Coronary artery (tissue), 2 donors: ENCODE measurements at regions not wholly inside any gene's neighbourhood (a gene's known extent, or its start where the extent isn't known, plus 50 kb on each side); places are given as distances from the start of the nearest gene placed in this dataset.

ENCODE experiments used
- DNase-seq: peaks from one replicate; pipeline ENCODE4 v3.0.0-alpha.2; 2017; ENCODE audit warnings: low spot score
- H3K27ac ChIP-seq, 2 donors: fragments of 200-600 bp; sonication (generic); one replicate each; pipeline ENCODE4 v1.5.1; 2016 to 2019
- H3K4me3 ChIP-seq: fragments of 200-600 bp; sonication (generic); 2 replicates; pipeline ENCODE4 v1.5.1; 2016; ENCODE audit warnings: mild to moderate bottlenecking, moderate library complexity
- CTCF ChIP-seq: fragments of 200-600 bp; sonication (generic); IDR thresholded peaks from one replicate; pipeline ENCODE4 v1.5.1; 2019; ENCODE audit warnings: antibody characterized with exemption

- DNase-seq = peak; percentile 52
- Histone ChIP-seq H3K27ac (no peak overlapping the region), H3K4me3 (no peak overlapping the region)
- no peak for TF ChIP-seq CTCF
These were observed 137.2 kb upstream of the GPC1 start for GRCh38 chr2:240298117-240298790.

GRCh38 chr2:240298803-240299709 is 136.4 kb upstream of the GPC1 start:
- no peak overlapping the region for H3K27ac ChIP-seq
- no peak overlapping the region for H3K4me3 ChIP-seq
- DNase-seq = peak; percentile 65
- TF ChIP-seq CTCF = no peak

GRCh38 chr2:240299710-240300068 is 135.8 kb upstream of the GPC1 start:
- TF ChIP-seq CTCF = no peak
- no peak overlapping the region for H3K4me3 ChIP-seq
- H3K27ac ChIP-seq = no peak overlapping the region
- DNase-seq = peak; percentile 40

- peak; percentile 46 for DNase-seq
- no peak for TF ChIP-seq CTCF
- H3K27ac ChIP-seq = no peak overlapping the region
- H3K4me3 ChIP-seq = no peak overlapping the region
These were observed 135.1 kb upstream of the GPC1 start for GRCh38 chr2:240300261-240300821.

GRCh38 chr2:240300840-240301239 is 134.6 kb upstream of the GPC1 start:
- no peak for DNase-seq
- no peak for TF ChIP-seq CTCF
- H3K27ac ChIP-seq = no peak overlapping the region
- no peak overlapping the region for H3K4me3 ChIP-seq

- TF ChIP-seq CTCF = no peak
- Histone ChIP-seq H3K27ac (no peak overlapping the region), H3K4me3 (no peak overlapping the region)
- peak; percentile 53 for DNase-seq
These were observed 134.1 kb upstream of the GPC1 start for GRCh38 chr2:240301256-240301795.
